GM19324 (cell line): ENCODE measurements at regions not wholly inside any gene's neighbourhood (a gene's known extent, or its start where the extent isn't known, plus 50 kb on each side); places are given as distances from the start of the nearest gene placed in this dataset.
"Not testable (repeated sequence)": the region's sequence is repeated elsewhere in the genome, so short reads cannot be mapped to it uniquely, and the experiment has no call there.

Source experiments
- ATAC-seq: cut with Tn5 transposase; IDR thresholded peaks from one replicate; pipeline ENCODE4 v1.9.1; 2021; ENCODE audit warnings: mild to moderate bottlenecking, moderate library complexity; ENCODE audit not compliant: unreplicated experiment, low FRiP score

- ATAC-seq, result no peak
These were observed 157.2 kb downstream of the DDX1 start for GRCh38 chr2:15748736-15749323.

GRCh38 chr2:15749460-15750432 lies 158.1 kb downstream of the DDX1 start:
- no peak for ATAC-seq

DNA sequence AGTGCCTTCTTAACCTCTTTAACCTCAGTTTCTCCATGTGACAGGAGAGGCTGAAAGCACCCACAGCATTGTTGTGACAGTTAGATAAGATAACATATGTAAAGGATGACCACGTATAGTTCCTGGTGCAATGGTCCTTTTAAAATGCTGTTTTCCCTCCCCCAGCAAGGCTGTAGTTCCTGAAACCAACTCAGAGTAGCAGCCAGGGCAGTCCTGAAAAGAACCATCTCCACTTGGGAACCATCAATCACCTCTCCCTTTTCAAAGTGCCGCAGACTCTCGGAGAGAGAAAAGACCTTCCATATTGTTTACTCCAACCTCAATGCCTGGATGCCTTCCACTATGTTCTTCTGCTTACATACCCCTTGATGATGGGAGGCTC lies 158.8 kb downstream of the DDX1 start:
- ATAC-seq, result no peak

DNA sequence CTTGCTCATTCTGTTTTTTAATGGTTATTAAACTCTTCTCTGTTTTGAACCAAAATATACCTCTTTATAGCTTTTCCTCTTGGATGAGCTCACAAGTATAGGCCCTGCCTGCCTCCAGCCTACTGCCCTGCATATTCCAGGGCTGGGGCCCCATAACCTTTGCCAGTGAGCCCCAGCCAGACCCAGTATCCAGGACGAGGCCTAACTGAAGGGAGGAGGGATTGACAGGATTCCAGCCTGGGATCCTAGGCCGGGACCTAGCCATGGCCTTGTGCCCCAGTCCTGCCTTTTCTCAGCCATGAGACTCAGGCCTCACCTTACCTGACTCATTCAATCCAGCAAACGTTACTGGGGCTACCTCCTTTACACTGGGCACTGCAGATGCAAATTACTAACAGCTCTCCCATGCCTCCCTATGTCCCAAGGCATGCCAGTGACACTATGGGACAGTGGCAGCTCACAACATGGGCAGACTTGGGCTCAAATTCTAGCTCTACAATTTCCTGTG lies 159.2 kb downstream of the DDX1 start:
- no peak for ATAC-seq

DNA sequence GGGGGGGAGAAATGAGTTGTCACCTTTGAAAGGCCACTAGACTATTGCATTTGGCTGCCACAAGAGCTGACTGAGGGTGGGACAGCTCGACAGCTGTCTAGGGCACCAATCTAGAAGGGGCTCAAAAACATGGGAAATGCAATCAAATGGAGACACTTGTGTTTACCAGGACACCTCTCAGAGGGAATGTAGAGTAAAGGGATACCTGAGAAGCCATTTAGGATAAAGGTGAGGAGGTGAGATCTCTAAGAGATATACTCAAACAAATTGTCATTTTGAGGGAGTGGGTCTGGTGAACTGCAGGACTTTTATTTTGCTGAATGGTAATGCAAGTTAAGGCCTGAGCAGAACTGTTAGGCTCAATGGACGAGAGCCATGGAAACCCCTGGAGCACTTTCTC lies 159.8 kb downstream of the DDX1 start:
- no peak for ATAC-seq

GRCh38 chr2:15752552-15753232 lies 161.0 kb downstream of the DDX1 start:
- no peak for ATAC-seq

DNA sequence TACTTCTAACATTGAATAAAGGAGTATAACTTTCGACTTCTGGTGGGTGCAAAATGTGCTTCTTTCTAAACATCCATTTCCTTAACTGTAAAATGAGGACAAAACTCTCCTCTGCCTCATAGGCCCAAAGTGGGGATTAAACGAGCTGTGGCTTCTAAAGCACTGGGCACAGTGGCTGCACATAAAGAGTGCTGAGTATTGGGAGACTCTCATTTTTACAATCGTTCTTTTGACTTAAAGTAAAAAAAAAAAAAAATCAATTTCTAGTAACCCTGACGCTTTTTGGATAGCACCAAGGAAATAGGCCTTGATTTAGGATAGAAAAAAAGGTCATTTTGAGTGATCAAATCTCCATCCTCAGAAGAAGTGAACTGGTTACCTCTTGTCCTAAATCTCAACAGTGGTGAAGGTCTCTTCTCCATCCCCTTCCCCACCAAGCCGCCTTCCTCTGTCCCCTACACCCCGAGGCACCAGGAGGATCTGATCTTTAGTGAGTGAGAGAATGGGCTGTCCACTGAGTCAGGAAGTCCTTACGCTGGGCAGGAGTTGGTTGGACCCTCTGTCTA lies 161.6 kb downstream of the DDX1 start:
- ATAC-seq, result no peak

DNA sequence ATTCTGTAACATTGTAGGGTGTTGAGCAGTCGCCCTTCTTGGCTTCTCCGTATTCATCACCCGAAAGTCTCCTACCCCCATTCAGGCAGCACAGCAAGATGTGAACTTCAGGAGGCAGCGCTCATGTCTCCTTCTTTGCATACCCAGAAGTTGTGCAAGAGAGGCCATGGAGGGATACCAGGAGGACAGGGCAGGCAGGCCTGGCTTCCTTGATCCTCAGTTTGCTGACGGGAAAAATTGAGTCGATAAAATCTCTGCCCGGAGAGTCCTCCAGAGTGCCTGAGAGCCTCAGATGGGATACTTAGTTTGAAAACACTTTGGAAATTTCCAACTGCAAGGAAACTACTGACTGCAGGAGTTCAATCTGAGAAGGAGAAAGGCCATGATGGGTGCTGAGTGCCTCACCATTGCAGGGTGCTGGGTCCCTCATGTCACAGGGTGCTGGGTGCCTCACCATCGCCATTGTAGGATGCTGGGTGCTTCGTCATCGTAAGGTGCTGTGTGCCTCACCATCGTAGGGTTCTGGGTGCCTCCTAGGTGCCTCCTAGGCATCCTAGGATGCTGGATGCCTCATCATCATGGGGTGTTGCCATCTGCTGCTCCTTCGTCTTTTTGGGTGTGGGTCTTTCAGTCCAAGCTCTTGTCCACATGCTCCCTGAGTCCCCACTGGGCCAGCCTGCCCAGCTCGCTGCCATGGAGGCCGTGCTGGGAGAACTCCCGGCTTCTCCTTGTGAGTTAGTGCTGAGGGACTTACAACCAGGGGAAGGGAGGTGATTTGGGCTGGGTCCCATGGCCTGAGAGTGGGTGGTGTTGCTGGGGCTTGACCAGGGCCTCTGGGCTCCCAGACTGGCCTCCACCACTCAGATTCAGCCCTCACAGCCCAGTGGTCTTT lies 162.4 kb downstream of the DDX1 start:
- ATAC-seq, result no peak

GRCh38 chr2:15754703-15755099 lies 163.0 kb downstream of the DDX1 start:
- ATAC-seq, result no peak

- ATAC-seq, result no peak
These were observed 163.9 kb downstream of the DDX1 start for GRCh38 chr2:15755528-15755927.

DNA sequence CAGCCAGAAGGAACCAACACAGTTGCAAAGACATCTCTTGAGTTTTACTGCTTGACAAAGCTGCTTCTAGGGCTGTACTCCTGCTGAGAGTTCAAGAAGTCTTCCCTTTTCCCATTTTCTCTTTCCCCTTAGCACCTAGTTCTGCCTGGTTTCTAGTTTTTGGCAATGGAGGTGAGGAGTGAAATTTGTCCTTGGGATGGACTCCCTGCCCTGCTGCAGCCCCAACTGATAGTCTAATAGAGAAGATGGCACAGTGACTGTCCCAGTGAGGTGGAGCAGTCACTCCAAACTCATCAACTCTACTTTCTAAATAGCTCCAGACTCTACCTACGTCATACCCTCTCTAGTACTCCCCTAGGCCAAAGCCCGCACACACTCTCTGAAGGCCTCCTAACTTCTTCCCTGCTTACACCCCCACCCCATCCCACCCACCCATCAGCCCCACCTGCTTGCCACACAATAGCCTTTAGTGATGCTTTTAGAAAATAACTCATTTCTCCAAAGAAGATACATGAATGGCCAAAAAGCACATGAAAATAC lies 164.4 kb downstream of the DDX1 start:
- ATAC-seq, result no peak

DNA sequence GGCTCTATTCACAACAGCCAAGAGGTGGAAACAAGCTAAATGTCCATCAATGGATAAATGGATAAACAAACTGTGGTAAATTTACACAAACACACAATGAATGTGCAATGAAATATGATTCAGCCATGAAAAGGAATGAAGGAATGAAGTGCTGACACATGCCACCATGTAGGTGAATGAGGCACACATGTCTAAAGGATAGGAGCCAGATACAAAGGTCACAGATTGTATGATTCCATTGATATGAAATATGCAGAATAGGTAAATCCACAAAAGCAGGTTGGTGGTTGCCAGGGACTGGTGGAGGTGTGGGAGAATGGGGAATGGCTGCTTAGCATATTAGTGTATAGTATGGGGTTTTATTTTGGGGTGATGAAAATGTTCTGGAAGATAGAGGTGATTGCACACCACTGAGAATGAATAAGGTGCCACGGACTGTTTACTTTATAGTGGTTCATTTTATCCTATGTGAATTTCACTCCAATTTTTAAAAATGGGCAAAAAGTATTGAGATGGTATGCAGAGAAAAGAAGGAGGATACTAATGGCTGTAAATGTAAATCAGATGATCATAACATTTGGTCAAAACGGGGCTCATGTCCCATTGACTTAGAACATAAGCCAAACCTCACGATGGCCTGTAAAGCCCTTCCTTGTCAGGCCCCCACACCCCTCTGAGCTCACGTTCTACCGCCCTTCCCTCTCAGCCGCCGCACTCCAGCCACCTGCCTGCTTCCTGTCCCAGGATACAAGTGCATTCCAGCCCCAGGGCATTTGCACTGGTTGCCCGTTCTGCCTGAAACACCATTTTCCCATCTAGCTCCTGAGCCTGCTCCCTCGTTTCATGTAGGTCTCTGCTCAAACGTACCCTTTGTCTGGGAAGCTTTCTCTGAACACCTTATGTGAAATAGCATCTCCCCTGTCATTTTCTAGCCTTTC lies 165.5 kb downstream of the DDX1 start:
- ATAC-seq, result no peak

GRCh38 chr2:15757820-15758586 lies 166.3 kb downstream of the DDX1 start:
- no peak for ATAC-seq

DNA sequence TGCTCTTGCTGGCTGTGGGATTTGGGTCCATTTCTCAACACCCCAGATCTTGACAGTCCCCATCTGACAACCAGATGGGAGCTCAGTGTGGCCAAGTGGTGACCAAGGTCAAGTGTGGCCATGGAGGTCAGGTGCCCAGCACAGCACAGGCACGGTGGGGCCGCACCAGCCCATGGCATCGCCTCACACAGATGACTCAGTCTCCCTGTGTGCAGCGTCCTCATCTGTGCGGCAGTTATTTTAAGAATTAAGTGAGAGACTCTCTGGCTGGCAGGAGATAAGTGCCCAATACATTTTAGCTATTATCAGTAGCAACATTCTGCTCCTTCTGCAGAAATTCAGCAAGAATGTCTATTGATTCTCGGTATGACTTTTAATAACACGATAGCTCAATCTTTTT lies 167.2 kb downstream of the DDX1 start:
- no peak for ATAC-seq

- no peak for ATAC-seq
These were observed 167.7 kb downstream of the DDX1 start for GRCh38 chr2:15759385-15759784.

GRCh38 chr2:15759791-15760190 lies 168.1 kb downstream of the DDX1 start:
- not testable (repeated sequence) for ATAC-seq

DNA sequence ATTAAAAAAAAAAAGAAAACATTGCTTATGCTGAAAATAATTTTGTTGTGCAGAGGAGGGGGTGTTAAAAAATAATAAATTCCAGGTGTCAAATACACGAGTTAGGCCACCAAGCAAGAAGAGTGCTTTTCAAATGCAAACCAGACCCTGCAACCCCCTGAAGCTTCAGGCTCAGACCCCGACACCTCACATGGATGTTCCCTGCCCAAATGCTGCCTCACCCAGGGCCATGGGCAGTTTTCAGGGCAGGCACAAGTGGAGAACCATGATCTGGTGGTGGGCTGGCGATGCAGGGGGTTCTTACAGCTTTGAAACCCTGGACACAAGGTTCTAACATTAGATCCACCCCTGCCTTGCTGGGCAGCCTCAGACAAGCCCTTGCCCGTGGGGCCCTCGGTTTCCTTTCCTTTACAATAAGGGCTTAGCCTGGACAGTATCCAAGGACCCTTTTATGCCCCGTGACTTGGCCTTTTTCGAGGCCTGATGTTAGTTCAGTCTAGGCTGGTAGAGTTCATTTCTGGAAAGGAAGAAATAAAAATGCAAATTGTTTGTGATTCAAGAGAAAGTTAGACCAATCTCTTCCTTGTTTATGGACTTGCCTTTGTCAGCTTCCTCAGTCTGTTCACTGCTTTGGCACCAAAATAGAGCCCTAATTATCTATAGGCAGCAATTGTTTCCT lies 168.7 kb downstream of the DDX1 start:
- ATAC-seq, result no peak
